ENCODE measurements at regions not wholly inside any gene's neighbourhood (a gene's known extent, or its start where the extent isn't known, plus 50 kb on each side); places are given as distances from the start of the nearest gene placed in this dataset.
"Not testable (repeated sequence)": the region's sequence is repeated elsewhere in the genome, so short reads cannot be mapped to it uniquely, and the experiment has no call there.

- TF ChIP-seq POLR2A (IDR thresholded peaks at IDR 0.05), result not testable (repeated sequence)
- TF ChIP-seq, protein P1, sequence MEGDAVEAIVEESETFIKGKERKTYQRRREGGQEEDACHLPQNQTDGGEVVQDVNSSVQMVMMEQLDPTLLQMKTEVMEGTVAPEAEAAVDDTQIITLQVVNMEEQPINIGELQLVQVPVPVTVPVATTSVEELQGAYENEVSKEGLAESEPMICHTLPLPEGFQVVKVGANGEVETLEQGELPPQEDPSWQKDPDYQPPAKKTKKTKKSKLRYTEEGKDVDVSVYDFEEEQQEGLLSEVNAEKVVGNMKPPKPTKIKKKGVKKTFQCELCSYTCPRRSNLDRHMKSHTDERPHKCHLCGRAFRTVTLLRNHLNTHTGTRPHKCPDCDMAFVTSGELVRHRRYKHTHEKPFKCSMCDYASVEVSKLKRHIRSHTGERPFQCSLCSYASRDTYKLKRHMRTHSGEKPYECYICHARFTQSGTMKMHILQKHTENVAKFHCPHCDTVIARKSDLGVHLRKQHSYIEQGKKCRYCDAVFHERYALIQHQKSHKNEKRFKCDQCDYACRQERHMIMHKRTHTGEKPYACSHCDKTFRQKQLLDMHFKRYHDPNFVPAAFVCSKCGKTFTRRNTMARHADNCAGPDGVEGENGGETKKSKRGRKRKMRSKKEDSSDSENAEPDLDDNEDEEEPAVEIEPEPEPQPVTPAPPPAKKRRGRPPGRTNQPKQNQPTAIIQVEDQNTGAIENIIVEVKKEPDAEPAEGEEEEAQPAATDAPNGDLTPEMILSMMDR (IDR thresholded peaks at IDR 0.05), result not testable (repeated sequence)
Measured at GRCh38 chr1:65550306-65551010, 130.0 kb downstream of the LEPR start.

All from right lobe of liver (tissue), 4 donors.